Globus pallidus (tissue), 1 donor: ENCODE measurements at regions not wholly inside any gene's neighbourhood (a gene's known extent, or its start where the extent isn't known, plus 50 kb on each side); places are given as distances from the start of the nearest gene placed in this dataset.

Source experiments
- DNase-seq: peaks from one replicate; pipeline ENCODE4 v3.0.0-alpha.2; 2015; ENCODE audit warnings: low spot score

- no peak for DNase-seq
Measured at GRCh38 chr12:24603371-24603770, 345.5 kb downstream of the BCAT1 start.

DNA sequence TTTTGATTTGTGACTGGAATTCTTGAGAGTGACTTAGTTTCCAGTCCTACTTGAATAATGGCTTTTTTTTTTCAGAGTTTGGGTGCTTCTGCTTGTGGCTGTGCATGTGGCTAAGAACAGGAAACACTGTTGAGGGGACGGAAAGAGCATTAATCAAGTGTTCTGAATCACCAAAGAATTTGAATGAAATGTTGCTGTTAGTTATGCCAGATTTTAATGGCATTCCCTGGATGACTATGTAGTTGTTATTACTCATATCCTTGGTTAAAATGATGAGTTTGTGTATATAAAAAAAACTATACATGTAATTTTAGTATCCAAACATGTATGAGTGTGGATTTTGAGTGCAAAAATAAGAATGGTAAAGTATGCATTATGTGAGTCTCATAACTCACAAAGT, 347.9 kb downstream of the BCAT1 start:
- no peak for DNase-seq

DNA sequence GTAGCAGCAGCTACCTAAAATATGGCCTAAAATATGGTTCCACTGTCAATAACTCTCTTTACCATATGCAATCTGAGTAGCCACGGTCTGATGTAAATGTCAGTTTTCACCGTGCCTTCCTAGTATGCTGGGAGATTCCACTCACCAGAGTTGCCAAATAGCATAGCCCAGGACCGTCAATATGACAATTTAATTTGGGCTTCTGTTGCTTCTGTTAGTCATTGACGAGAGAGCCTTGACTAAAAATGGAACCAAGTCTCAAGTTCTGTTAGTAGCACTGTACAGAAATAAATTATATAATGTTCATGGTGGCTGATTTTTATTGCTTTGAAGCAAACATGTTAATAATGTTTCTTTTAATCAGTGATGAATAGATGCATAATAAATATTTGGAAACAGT, 348.4 kb downstream of the BCAT1 start:
- no peak for DNase-seq

DNA sequence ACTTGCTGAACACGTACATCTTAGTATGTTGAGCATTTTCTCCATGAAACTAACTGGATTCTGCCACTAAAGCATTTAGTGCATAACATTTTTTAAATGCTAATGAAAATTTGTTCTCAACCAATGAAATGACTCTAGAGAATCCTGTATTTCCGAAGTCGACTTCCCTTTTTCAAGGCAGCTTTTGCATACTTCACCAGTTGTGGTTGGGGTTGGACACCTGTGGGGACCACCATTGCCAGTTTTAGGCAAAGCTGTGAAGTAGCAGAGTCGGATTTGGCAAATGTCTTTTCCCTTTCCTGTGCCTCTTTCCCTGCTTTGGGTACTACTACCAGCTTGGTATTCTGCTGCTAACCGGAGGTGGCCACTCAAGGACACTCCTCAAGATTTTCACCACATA, 349.2 kb downstream of the BCAT1 start:
- DNase-seq, result no peak

- DNase-seq, result no peak
Measured at GRCh38 chr12:24597580-24597979, 351.3 kb downstream of the BCAT1 start.

DNA sequence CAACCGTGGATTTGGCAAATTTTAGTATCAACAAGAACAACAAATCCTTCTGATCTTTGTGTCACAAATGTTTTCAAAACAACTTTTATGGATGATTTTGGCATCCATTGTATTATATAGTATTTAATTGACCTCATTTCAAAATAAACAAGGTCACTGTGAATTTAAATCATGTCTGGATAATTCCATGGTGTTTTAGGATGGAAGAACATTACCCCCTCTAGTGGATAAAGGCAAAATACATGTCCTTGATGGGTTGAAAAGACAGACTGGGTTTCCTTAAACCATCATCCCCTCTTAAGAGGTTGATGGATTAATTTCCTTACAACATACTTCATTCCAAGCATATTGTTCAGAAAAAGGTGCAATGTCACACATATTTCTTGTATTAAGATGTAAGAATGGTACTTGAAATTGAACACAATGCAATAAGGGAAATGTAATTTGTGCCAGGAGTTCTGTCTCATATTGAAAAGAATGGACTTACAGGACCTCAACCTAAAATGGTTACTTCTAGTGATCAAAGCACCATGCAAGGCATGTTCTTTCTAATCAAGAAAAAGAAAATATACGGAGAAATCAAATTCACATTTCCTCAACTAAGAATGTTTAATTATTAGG, 352.0 kb downstream of the BCAT1 start:
- DNase-seq, result peak; percentile 19

- DNase-seq, result no peak
Measured at GRCh38 chr12:24595652-24596235, 353.2 kb downstream of the BCAT1 start.

- DNase-seq, result no peak
Measured at GRCh38 chr12:24591715-24592440, 357.0 kb downstream of the BCAT1 start.

GRCh38 chr12:24591079-24591626, 357.7 kb downstream of the BCAT1 start:
- DNase-seq, result peak; percentile 10

DNA sequence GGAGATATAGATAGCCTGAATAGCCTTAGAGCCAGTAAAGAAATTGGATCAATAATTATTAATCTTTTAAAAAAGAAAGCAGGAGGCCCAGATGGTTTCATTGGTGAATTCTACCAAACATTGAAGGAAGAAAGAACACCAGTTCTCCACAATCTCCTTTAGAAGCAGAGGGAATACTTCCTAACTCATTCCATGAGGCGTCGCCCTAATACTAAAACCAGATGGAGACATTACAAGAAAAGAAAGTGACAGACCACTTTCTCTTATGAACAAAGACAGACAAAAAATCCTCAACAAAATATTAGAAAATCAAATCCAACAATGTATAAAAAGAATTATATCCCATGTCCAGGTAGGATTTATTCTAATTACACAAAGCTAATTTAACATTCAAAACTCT, 362.6 kb downstream of the BCAT1 start:
- DNase-seq, result no peak

DNA sequence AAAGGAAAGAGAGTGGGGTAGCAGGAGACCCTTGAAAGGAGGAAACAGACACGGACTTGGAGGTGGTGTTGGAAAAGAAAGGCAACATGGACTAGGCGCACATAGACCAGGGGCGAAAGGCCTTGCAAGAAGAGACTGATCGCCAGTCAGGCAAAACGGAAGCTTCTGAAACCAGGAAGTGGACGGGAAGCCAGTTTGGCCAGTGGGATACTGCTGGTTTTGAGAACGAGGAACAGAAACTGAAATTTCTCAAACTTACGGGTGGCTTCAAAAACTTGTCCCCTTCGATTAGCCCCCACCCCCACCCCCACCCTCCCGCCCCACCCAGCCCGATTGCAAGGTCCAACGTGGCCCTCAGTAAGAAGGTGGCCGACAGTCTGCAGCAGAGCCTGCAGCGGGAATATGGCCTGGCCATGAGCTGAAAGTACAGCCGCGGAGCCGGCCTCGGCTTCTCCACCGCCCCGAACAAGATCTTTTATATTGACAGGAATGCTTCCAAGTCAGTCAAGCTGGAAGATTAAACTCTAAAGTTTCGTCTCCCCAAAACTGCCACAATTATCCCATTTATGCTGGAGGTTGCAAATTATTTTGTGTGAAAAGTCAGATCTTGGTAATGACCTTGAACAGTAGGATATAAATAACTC, 364.7 kb downstream of the BCAT1 start:
- no peak for DNase-seq

DNA sequence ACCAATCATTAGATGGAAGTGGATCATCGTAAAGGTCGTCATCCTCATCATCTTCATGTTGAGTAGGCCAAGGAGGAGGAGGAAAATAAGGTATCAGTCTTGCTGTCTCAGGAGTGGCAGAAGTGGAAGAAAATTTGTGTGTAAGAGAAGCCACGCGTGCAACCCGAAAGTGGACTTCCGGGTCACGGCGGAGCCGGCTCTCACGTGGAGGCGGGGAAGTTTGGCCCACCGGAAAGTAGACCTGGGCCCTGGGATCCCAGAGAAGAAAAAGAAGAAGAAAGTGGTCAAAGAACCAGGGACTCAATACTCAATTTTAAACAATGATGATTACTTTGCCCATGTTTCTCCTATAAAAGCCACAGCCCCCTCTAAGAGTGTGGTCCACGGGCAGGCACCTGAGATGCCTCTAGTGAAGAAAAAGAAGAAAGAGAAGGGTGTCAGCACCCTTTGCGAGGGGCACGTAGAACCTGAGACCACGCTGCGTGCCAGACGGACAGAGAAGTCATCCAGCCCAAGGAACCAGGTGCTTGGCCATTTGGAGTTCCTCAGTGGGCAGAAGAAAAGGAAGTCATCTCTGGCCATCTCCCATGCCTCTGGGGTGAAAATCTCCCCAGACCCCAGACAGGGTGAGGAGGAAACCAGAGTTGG, 365.8 kb downstream of the BCAT1 start:
- DNase-seq, result no peak

- DNase-seq, result no peak
Measured at GRCh38 chr12:24574538-24574937, 374.4 kb downstream of the BCAT1 start.

- no peak for DNase-seq
Measured at GRCh38 chr12:24573621-24574020, 375.3 kb downstream of the BCAT1 start.

DNA sequence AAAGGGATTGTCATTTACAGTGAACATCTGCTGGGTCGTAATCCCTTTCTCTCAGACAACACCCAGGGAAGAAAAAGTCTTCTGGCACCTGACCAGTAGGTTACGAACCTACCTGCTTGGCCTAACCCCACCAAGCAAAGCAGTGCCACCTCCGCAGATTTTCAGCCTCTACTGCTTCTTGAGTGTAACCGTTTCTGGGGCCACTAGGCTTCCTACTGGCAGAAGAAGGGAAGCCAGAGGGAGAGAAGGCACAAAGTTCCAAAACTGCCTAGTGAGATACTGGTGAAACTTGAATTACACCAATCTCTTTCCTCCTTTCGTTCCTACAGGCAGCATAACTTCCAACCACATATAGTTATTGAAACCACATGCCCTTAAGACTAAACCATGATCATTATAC, 383.6 kb downstream of the BCAT1 start:
- DNase-seq, result no peak

GRCh38 chr12:24562771-24563431, 386.0 kb downstream of the BCAT1 start:
- DNase-seq, result peak; percentile 51

DNA sequence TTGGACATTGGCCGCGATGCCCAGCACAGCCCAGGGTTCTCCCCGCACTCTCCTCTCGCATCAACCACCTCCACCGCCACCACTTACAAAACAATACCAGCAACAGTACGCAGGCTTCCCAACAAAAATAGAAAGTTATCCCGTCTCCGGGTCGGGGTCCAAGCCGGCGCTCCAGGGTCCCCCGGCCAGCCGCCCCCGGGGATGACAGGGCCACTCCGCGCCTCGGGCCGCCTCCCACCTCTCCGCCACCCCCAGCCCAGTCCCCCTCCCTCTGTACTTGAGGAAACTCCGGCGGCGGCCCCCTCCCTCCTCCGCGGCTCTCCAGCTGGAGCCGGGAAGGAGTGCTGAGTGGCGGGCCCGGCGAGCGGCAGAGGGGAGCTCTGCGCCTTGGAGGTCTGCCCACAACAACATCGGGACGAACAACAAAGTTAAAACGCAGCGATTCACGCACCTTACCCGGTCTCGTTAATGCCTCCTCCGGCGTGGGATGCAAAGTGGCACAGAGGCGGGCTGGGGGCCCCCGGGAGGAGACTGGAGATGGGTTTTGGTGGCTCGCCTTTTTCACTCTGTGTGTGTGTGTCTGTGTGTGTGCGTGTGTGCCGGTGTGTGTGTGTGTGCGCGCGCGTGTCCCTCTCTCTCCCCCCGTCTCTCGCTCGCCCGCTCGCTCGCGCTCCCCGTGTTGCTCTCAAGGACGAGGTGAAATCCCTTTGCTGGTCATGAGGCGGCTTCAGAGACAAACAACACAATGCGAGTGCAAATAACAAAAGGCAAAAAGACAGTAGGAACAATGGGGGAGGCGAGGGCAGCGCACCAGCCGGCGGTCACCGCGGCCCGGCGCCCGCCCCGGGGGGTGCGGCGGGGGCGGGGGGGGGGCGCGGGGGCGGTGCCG, 386.8 kb downstream of the BCAT1 start:
- DNase-seq, result peak; percentile 61

DNA sequence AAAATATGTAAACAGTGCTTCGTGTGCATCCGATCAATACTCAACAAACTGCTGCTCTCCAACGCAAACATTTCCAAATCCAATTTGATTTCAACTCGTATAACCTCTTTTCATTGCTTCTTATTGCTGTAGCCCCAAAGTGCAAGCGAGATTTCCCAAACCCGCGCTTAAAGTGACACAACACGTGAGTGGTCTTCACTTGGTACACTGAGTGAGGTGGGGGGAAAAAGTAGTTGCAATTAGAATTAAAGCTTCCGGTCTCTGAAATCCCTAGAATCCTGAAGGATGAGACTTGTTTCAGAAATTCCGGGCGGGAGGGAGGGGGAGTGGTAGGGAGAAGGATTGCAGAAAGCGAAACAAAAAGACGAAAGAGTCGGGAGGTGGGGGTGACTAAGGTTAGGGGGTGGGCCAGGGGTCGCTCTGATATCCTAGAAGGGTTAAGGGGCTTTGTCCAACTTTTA, 387.5 kb downstream of the BCAT1 start:
- peak; percentile 23 for DNase-seq

DNA sequence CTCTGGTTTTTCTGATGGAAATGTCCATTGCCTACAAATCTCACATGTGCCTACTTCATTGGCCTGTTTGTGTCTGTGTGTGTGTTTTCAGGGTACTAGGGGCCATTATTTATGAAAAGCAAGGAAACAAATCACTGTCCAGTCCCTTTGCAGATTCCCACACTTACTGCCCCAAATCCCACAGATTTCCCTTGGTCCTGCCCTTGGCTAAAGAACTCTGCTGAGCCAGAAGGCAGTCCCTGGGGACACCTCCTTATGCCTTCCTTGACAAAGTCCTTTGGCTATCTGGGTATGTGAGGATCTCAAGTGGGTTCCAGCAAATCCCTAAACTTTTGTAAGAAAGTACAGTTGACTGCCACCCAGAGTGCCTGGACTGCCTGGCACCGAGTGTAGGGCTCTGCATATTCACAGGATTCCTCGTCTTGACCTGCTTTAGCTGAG, 388.1 kb downstream of the BCAT1 start:
- peak; percentile 20 for DNase-seq

DNA sequence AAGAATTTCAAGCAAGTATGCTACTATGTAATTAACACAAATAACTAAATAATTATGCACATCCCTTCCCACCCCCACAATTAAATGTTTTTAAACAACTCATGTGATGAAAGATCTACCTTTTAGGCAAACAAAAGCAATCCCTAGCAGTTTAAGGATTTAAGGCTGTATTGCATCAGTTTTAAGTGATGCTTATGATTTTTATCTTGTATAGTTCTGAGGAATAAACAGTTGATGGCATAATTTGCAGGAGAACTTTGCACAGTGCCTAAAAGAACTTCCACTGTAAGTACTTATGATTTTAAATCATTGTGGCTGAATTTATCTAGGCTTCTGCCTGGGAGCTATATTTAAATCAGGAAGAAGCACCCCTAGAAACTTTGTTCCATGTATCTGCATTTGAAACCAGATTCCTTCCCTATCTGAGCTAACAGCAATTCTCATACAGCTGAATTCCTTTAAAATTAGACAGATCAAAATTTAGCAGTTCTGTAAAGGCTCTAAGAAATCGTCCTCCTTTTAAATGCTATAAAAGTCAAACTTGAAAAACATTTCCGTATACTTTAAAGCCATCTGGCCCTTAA, 388.6 kb downstream of the BCAT1 start:
- DNase-seq, result no peak
